ENCODE measurements at regions not wholly inside any gene's neighbourhood (a gene's known extent, or its start where the extent isn't known, plus 50 kb on each side); places are given as distances from the start of the nearest gene placed in this dataset.

- in situ Hi-C loops (cut with HindIII; ENCODE audit: extremely low pct_ligation_motif_present, low pct_unique_long_range_greater_than_20kb), result no loop called here
- no peak for TF ChIP-seq NFRKB (IDR thresholded peaks at IDR 0.05)
- no peak for TF ChIP-seq ZNF234 (CRISPR knock-in tag; conservative IDR thresholded peaks at IDR 0.05)
- TF ChIP-seq ZNF30 (CRISPR knock-in tag; IDR thresholded peaks at IDR 0.05), result no peak
- no peak for TF ChIP-seq AGO1 (IDR thresholded peaks at IDR 0.05; ENCODE audit: low read depth, low read length, poor library complexity, severe bottlenecking)
- no peak for TF ChIP-seq ZNF446 (CRISPR knock-in tag; IDR thresholded peaks at IDR 0.05)
- TF ChIP-seq TEF (CRISPR knock-in tag; IDR thresholded peaks at IDR 0.05), result no peak
- no peak for TF ChIP-seq RFX5 (IDR thresholded peaks at IDR 0.05; ENCODE audit: low read depth, low read length)
- TF ChIP-seq ZNF597 (CRISPR knock-in tag; IDR thresholded peaks at IDR 0.05), result no peak
- no peak for TF ChIP-seq TAF1 (CRISPR knock-in tag; IDR thresholded peaks at IDR 0.05)
- TF ChIP-seq MTF2 (CRISPR knock-in tag; IDR thresholded peaks at IDR 0.05; ENCODE audit: borderline replicate concordance), result no peak
- no peak for TF ChIP-seq ATF6 (CRISPR knock-in tag; conservative IDR thresholded peaks at IDR 0.05)
- TF ChIP-seq ZNF260 (CRISPR knock-in tag; IDR thresholded peaks at IDR 0.05; ENCODE audit: borderline replicate concordance, low read depth), result no peak
- no peak for TF ChIP-seq ZBED4 (CRISPR knock-in tag; IDR thresholded peaks at IDR 0.05; ENCODE audit: borderline replicate concordance)
- TF ChIP-seq NFE2 (CRISPR knock-in tag; IDR thresholded peaks at IDR 0.05), result no peak
- TF ChIP-seq TRAFD1 (CRISPR knock-in tag; IDR thresholded peaks at IDR 0.05; ENCODE audit: borderline replicate concordance), result no peak
- ATAC-seq, result no peak
- FAIRE-seq, result no peak
- Histone ChIP-seq H3K9ac (ENCODE audit: insufficient read depth, low read depth, low read length) (no peak overlapping the region), H4K20me1 (ENCODE audit: insufficient read depth, low read length) (no peaks in the 10 kb centered on the region), H3K79me2 (ENCODE audit: insufficient read depth, low read length) (no peaks in the 10 kb centered on the region), H3K36me3 (replicated peaks in 1 of 2; ENCODE audit: control insufficient read depth in 1 of 2, insufficient read depth in 2 of 2, low read length in 2 of 2) (no peaks in the 10 kb centered on the region; a peak in 1 of 5 replicates), H3K4me2 (ENCODE audit: low read depth, low read length) (no peak overlapping the region), H2AFZ (ENCODE audit: low read length) (no peak overlapping the region), H3K27ac (ENCODE audit: extremely low read length, insufficient read depth, low read length) (no peak overlapping the region), H3K9me3 (ENCODE audit: low read length) (no peaks in the 10 kb centered on the region), H3K27me3 (ENCODE audit: control insufficient read depth in 1 of 2, insufficient read depth in 2 of 2, low read length in 2 of 2) (no peaks in the 10 kb centered on the region), H3K4me1 (ENCODE audit: insufficient read depth, low read length) (peaks cover 44% of the 10 kb centered on the region), H3K4me3 (replicated peaks in 1 of 3; ENCODE audit: insufficient read depth in 1 of 3, low read depth in 2 of 3, low read length in 3 of 3) (no peak overlapping the region)
- ChIA-PET POLR2A (no interaction called here), CTCF (ENCODE audit: low intra/inter-chr PET ratio, low total read pairs) (no interaction called here)
- no peak for DNase-seq (ENCODE audit: low spot score)
- 83% methylated on average over 1 of the region's 1 CpG for WGBS (ENCODE audit: low lambda C conversion rate)
- intact Hi-C loops (cut with micrococcal nuclease; ENCODE audit: unreplicated experiment), result no loop called here
- no TSS peak for BruUV-seq (replicated peaks)
Measured at GRCh38 chr15:96255599-96255998, 74.9 kb upstream of the NR2F2 start.
